ENCODE measurements at regions not wholly inside any gene's neighbourhood (a gene's known extent, or its start where the extent isn't known, plus 50 kb on each side); places are given as distances from the start of the nearest gene placed in this dataset.

- TF ChIP-seq CTCF (IDR thresholded peaks at IDR 0.05), result no peak
- Mint-ChIP-seq H3K4me3 (ENCODE audit: unreplicated experiment) (no peak overlapping the region), H3K9me3 (ENCODE audit: unreplicated experiment) (peaks cover 5% of the 10 kb centered on the region), H3K36me3 (ENCODE audit: unreplicated experiment) (no peaks in the 10 kb centered on the region), H3K4me1 (ENCODE audit: unreplicated experiment) (no peaks in the 10 kb centered on the region), H3K27me3 (ENCODE audit: unreplicated experiment) (peaks cover 26% of the 10 kb centered on the region), H3K27ac (ENCODE audit: unreplicated experiment) (no peak overlapping the region)
- DNase-seq (ENCODE audit: extremely low spot score, unreplicated experiment), result no peak
Measured at GRCh38 chr3:13168391-13168790, 95.2 kb upstream of the IQSEC1 start.

GRCh38 chr3:13167829-13168228, 94.6 kb upstream of the IQSEC1 start:
- Mint-ChIP-seq H3K9me3 (ENCODE audit: unreplicated experiment) (peaks cover 5% of the 10 kb centered on the region), H3K4me3 (ENCODE audit: unreplicated experiment) (no peak overlapping the region), H3K4me1 (ENCODE audit: unreplicated experiment) (no peaks in the 10 kb centered on the region), H3K27me3 (ENCODE audit: unreplicated experiment) (peaks cover 26% of the 10 kb centered on the region), H3K27ac (ENCODE audit: unreplicated experiment) (no peak overlapping the region), H3K36me3 (ENCODE audit: unreplicated experiment) (no peaks in the 10 kb centered on the region)
- no peak for TF ChIP-seq CTCF (IDR thresholded peaks at IDR 0.05)
- DNase-seq (ENCODE audit: extremely low spot score, unreplicated experiment), result no peak

- Mint-ChIP-seq H3K36me3 (ENCODE audit: unreplicated experiment) (no peaks in the 10 kb centered on the region), H3K4me1 (ENCODE audit: unreplicated experiment) (no peaks in the 10 kb centered on the region), H3K4me3 (ENCODE audit: unreplicated experiment) (no peak overlapping the region), H3K9me3 (ENCODE audit: unreplicated experiment) (peaks cover 5% of the 10 kb centered on the region), H3K27ac (ENCODE audit: unreplicated experiment) (no peak overlapping the region), H3K27me3 (ENCODE audit: unreplicated experiment) (peaks cover 26% of the 10 kb centered on the region)
- no peak for DNase-seq (ENCODE audit: extremely low spot score, unreplicated experiment)
- no peak for TF ChIP-seq CTCF (IDR thresholded peaks at IDR 0.05)
Measured at GRCh38 chr3:13167064-13167743, 94.0 kb upstream of the IQSEC1 start.

- DNase-seq (ENCODE audit: extremely low spot score, unreplicated experiment), result no peak
- peaks cover 5% of the 10 kb centered on the region for H3K9me3 Mint-ChIP-seq (ENCODE audit: unreplicated experiment)
- H3K4me3 Mint-ChIP-seq (ENCODE audit: unreplicated experiment), result no peak overlapping the region
- H3K27ac Mint-ChIP-seq (ENCODE audit: unreplicated experiment), result no peak overlapping the region
- peaks cover 3% of the 10 kb centered on the region for H3K4me1 Mint-ChIP-seq (ENCODE audit: unreplicated experiment)
- H3K27me3 Mint-ChIP-seq (ENCODE audit: unreplicated experiment), result peaks cover 26% of the 10 kb centered on the region
- TF ChIP-seq CTCF (IDR thresholded peaks at IDR 0.05), result no peak
- no peaks in the 10 kb centered on the region for H3K36me3 Mint-ChIP-seq (ENCODE audit: unreplicated experiment)
Measured at GRCh38 chr3:13166243-13167063, 93.2 kb upstream of the IQSEC1 start.

GRCh38 chr3:13165576-13165975, 92.3 kb upstream of the IQSEC1 start:
- no peaks in the 10 kb centered on the region for H3K36me3 Mint-ChIP-seq (ENCODE audit: unreplicated experiment)
- DNase-seq (ENCODE audit: extremely low spot score, unreplicated experiment), result no peak
- TF ChIP-seq CTCF (IDR thresholded peaks at IDR 0.05), result no peak
- no peak overlapping the region for H3K27ac Mint-ChIP-seq (ENCODE audit: unreplicated experiment)
- H3K4me3 Mint-ChIP-seq (ENCODE audit: unreplicated experiment), result no peak overlapping the region
- peaks cover 5% of the 10 kb centered on the region for H3K9me3 Mint-ChIP-seq (ENCODE audit: unreplicated experiment)
- peaks cover 8% of the 10 kb centered on the region for H3K4me1 Mint-ChIP-seq (ENCODE audit: unreplicated experiment)
- peaks cover 26% of the 10 kb centered on the region for H3K27me3 Mint-ChIP-seq (ENCODE audit: unreplicated experiment)
